GM18499 (cell line): ENCODE measurements at regions not wholly inside any gene's neighbourhood (a gene's known extent, or its start where the extent isn't known, plus 50 kb on each side); places are given as distances from the start of the nearest gene placed in this dataset.

Experiments
- ATAC-seq: cut with Tn5 transposase; IDR thresholded peaks from one replicate; pipeline ENCODE4 v1.9.1; 2021; ENCODE audit warnings: moderate number of reproducible peaks; ENCODE audit not compliant: insufficient read depth, unreplicated experiment

GRCh38 chr11:19326499-19326898 is 85.8 kb upstream of the E2F8 start:
- no peak for ATAC-seq

- no peak for ATAC-seq
Measured at GRCh38 chr11:19323502-19323901, 82.8 kb upstream of the E2F8 start.

- ATAC-seq = no peak
Measured at GRCh38 chr11:19321351-19321750, 80.6 kb upstream of the E2F8 start.

- no peak for ATAC-seq
Measured at GRCh38 chr11:19320827-19321226, 80.1 kb upstream of the E2F8 start.

GRCh38 chr11:19316434-19316833 is 75.7 kb upstream of the E2F8 start:
- ATAC-seq = no peak

GRCh38 chr11:19315511-19315910 is 74.8 kb upstream of the E2F8 start:
- no peak for ATAC-seq

- ATAC-seq = no peak
Measured at GRCh38 chr11:19313140-19313539, 72.4 kb upstream of the E2F8 start.

GRCh38 chr11:19311308-19312030 is 70.7 kb upstream of the E2F8 start:
- no peak for ATAC-seq

- ATAC-seq = no peak
Measured at GRCh38 chr11:19307498-19307897, 66.8 kb upstream of the E2F8 start.

GRCh38 chr11:19306179-19306944 is 65.6 kb upstream of the E2F8 start:
- no peak for ATAC-seq

GRCh38 chr11:19301361-19301760 is 60.6 kb upstream of the E2F8 start:
- ATAC-seq = no peak

- ATAC-seq = no peak
Measured at GRCh38 chr11:19294444-19294843, 53.7 kb upstream of the E2F8 start.

GRCh38 chr11:19291064-19291463 is 50.3 kb upstream of the E2F8 start:
- no peak for ATAC-seq
